Stimulated activated CD4-positive, alpha-beta T cell treated with anti-CD3 and anti-CD28 coated beads, Interleukin-15, amount 100 ng/mL, for 1 hour (primary cell): ENCODE measurements at regions not wholly inside any gene's neighbourhood (a gene's known extent, or its start where the extent isn't known, plus 50 kb on each side); places are given as distances from the start of the nearest gene placed in this dataset.
A peak's percentile ranks its signal among the peaks of the same experiment; 100 is the strongest.
"Not testable (repeated sequence)": the region's sequence is repeated elsewhere in the genome, so short reads cannot be mapped to it uniquely, and the experiment has no call there.

Experiments
- DNase-seq, 2 donors: peaks; one replicate each; pipeline ENCODE4 v3.0.0-alpha.2; 2020; ENCODE audit warnings: low read depth in 1 of 2, low spot score in 1 of 2

GRCh38 chr10:78654047-78654590 lies 414.6 kb upstream of the ZMIZ1 start:
- no peak for DNase-seq

- no peak for DNase-seq
Measured at GRCh38 chr10:78655979-78656378, 412.8 kb upstream of the ZMIZ1 start.

GRCh38 chr10:78656417-78657162 lies 412.2 kb upstream of the ZMIZ1 start:
- DNase-seq = no peak

GRCh38 chr10:78657163-78657861 lies 411.5 kb upstream of the ZMIZ1 start:
- peak; percentile 23 to 47 for DNase-seq

- no peak for DNase-seq
Measured at GRCh38 chr10:78657862-78658165, 411.0 kb upstream of the ZMIZ1 start.

GRCh38 chr10:78658645-78659597 lies 409.8 kb upstream of the ZMIZ1 start:
- DNase-seq = no peak

GRCh38 chr10:78659598-78659967 lies 409.2 kb upstream of the ZMIZ1 start:
- no peak for DNase-seq

- no peak for DNase-seq
Measured at GRCh38 chr10:78660446-78661106, 408.2 kb upstream of the ZMIZ1 start.

- no peak for DNase-seq
Measured at GRCh38 chr10:78663721-78664120, 405.0 kb upstream of the ZMIZ1 start.

- DNase-seq = no peak
Measured at GRCh38 chr10:78664929-78665553, 403.7 kb upstream of the ZMIZ1 start.

GRCh38 chr10:78672918-78673317 lies 395.8 kb upstream of the ZMIZ1 start:
- no peak for DNase-seq

- not testable (repeated sequence) for DNase-seq
Measured at GRCh38 chr10:78681141-78681540, 387.6 kb upstream of the ZMIZ1 start.

- DNase-seq = not testable (repeated sequence)
Measured at GRCh38 chr10:78681986-78682385, 386.8 kb upstream of the ZMIZ1 start.

- no peak for DNase-seq
Measured at GRCh38 chr10:78684947-78685346, 383.8 kb upstream of the ZMIZ1 start.

GRCh38 chr10:78685466-78686103 lies 383.2 kb upstream of the ZMIZ1 start:
- no peak for DNase-seq

GRCh38 chr10:78686444-78687060 lies 382.2 kb upstream of the ZMIZ1 start:
- no peak for DNase-seq

GRCh38 chr10:78687626-78688025 lies 381.1 kb upstream of the ZMIZ1 start:
- DNase-seq = no peak

- DNase-seq = no peak
Measured at GRCh38 chr10:78688230-78688900, 380.4 kb upstream of the ZMIZ1 start.
